HL-60/S4 (cell line): ENCODE measurements at regions not wholly inside any gene's neighbourhood (a gene's known extent, or its start where the extent isn't known, plus 50 kb on each side); places are given as distances from the start of the nearest gene placed in this dataset.
"Not testable (repeated sequence)": the region's sequence is repeated elsewhere in the genome, so short reads cannot be mapped to it uniquely, and the experiment has no call there.

Source experiments
- in situ Hi-C: fragments of 300-500 bp; cut with MboI; formaldehyde crosslinking; loops from 2 replicates; pipeline ENCODE4 v1.14.3; 2022; ENCODE audit warnings: low sequenced_read_pairs

DNA sequence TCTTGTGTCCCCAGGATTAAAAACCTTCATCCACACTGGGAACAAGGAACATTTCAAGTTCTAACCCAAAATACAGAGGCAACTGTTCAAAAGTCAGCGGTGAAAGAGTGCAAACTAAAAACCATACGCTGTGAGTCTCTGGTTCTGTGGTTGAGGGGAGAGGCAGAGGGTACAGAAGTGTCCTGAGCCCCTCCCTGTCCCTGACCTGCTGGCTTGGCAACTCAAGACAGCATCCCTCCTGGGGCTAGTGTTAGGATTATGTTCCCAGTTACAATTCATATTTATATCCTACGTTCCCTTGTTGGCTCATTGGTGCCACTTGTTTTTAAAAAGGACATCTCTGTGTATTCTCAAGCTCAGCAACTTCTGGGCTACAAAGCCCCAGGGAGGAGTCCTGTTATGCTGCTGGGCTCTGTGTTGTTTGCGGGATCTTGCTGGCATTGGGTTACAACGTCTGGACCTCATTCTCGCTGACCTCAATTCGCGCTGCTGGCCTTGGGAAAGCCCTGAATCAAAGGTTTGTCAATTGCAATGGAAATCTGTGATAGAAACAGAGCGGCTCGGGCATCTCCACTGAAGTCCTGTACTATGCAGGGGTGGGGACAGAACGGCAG, 420.8 kb downstream of the FUT8 start:
- in situ Hi-C loops = no loop called here

DNA sequence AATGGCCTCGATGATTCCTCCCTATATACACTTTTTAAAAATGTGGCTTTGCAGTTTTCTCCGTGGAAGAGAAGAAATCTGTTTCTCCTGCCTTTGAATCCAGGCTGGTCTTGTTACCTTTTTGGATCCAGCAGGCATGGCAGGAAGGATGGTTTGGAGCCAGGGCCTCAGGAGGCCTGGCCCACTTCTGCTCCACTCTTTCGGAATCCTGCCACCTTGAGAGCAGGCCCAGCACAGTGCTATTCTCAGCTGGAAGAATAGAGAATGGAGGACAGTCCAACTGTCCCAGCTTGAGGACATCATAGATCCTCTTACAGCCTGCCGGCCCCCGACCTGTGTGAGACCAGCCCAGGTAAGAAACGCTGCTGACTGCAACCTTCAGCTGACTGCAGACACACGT, 421.5 kb downstream of the FUT8 start:
- in situ Hi-C loops = no loop called here

DNA sequence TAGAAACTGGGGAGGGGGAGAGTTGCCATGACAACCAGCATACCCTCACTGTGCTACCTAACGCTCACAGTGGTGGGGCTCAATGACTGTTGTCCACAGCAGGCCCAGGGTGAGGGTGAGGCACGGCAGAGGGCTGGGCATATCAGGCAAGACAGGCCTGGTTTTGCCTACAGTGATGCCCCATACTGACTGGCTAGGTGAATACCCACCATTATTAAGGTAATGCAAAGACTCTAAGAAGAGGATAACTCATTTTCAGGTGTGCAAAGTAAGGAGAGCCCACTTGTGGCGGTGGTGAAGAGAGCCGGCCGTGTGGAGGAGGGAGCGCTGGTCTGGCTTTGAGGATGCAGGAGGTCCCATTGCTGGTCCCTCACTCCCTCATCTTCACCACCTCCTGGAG, 422.3 kb downstream of the FUT8 start:
- in situ Hi-C loops = no loop called here

DNA sequence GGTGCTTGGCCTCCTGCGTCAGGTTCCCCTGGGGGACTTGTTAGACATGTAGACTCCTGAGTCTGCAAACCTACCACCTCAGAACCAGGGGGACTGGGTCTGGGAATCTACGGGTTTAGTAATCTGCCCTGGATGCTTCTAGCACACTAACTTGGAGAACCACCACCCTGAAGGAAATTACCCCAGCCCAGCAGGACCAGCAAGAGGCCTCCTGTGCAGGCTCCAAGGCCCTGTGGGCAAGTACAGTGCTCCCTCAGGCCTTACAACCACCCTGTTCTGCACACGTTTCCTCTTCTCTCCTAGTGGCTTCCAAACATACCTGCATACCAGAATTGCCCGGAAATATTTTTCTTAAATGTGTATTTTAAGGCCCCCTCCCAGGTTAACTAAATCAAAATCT, 423.0 kb downstream of the FUT8 start:
- in situ Hi-C loops = no loop called here

DNA sequence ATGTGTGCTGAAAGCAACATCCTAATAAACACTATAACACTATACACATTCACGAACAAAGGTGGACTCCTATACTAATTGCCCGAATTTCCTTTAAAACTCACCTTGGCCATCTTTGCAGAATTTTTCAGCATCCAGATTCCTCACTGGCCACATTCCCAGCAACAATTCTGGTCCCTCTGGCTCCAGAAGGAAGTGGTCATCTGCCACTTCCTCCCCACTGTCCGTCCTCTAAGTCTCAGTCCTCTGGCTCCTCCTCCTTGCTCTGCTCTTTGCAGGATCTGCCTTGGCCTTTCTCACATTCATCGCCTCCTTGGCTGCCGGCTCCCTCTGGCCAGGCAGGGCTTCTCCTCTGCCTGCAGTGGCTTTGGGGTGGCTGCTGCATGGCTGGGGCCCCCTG, 426.0 kb downstream of the FUT8 start:
- in situ Hi-C loops = no loop called here

DNA sequence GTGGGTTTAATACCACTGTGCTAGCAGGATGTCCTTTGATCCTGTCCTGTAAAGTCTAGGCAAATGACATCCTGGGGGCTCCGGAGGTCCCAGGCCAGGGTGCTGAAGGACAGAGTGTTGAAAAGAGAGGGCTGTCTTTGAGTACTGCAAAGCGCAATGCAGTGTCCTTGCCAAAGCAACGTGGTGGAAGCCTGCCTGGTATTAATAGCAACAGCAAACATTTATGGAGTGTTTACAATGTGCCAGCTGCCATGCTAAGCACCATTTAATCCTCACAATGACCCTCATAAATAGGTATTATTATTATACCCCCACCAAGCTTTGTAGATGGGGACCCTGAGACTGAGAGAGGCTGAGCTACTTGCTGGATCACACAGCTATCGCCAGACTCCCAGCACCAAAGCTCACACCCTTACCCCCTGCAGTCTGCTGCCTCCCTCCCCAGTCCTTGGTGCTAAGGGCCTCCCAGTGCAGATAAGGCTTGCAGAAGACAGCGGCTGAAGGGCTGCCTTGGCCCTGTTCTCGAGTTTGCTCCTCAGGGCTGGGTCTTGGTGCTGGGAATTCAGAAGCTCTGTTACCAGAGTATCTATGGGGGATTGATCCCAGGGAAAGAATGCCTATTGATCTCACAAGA, 427.7 kb downstream of the FUT8 start:
- in situ Hi-C loops = no loop called here

DNA sequence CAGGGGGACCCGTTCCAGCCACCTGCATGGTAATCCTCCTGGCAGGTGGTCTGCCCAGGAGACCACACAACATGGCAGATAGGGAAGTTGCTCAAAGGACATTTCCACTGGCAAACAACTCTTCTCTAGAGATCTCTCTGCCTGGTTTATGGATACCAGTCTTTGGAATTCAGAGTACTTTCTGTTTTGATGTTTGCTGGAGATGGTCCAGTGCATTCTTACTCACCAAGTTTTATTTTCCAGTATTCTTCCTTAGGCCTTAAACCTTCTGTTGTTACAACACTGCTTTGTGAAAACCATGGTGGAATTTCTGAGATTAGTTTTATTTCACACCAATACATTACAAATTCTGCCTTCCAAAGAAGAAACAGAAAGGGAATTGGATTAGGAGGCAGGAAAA, 428.3 kb downstream of the FUT8 start:
- in situ Hi-C loops = no loop called here

DNA sequence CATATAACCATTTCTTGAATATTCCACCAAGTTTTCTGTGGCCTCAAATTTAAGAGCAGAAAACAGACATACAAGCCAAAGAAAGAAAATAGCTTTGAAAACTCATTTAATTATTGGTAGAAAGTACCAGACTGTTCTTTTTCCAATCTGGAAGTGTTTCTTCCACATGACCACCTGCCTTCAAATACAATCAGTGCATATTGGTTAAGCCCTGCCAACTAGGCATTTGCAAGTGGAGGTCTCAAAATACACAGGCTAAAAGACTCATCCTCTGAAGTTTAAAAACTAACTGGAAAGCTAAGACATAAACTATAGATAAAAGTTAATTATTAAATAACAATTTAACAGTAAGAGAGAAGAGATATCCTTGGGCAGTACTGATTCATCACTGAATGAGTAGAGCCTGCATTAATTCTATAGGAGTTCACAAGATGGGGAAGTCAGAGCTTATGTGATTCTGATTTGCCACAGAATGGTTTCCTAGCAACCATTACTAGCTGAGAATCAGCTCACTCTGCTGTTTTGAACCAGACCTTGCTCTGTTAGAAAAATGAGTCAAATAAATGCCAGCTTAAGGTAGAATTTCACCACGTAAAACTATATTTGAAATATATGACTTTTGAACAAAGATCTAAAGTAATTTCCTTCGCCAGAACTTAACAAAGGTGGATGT, 433.8 kb downstream of the FUT8 start:
- in situ Hi-C loops = no loop called here

DNA sequence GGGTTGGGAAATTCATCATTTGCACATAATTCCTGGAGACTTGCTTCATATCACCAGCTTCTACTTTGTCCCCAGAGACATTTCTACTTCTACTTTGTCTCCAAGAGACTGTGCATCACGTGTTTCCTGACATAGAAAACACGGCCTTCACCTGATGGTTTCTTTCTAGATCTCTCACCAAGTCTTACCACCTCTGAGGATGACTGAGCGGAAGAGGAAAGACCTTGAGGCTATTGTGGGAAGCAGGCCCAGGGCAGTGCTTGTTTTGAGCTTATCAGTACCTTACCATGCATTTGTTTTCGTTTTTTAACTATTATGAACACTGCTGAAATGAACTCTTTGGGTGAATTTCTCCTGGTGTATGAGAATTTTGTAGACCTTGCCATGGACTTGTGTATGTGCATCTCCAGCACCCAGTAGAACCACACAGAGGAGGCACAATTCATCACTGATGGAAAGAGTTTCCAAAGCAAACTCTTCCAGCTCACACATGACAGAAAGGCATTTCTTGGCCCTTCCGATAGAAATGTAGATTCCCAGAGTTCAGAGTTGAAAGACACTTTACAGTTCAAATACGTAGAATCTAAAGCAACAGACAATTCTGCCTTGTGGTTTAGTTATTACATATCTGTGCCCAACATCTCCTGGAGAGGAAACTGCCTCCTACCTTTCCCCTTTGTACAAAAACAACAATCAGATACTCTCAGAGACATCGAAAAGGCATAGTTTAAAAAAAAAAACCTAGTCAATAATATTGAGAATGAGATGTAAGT, 434.7 kb downstream of the FUT8 start:
- in situ Hi-C loops = no loop called here

DNA sequence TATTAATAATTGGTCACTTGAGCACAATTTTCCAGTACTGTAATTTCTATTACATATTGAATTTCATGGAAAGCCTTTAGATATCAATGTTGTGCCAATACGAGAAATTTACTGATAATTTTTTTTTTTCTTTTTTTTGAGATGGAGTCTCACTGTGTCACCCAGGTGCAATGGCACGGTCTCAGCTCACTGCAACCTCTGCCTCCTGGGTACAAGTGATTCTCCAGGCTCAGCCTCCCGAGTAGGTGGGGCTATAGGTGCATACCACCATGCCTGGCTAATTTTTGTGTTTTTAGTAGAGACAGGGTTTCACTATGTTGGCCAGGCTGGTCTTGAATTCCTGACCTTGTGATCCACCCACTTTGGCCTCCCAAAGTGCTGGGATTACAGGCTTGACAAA, 435.4 kb downstream of the FUT8 start:
- in situ Hi-C loops = not testable (repeated sequence)

DNA sequence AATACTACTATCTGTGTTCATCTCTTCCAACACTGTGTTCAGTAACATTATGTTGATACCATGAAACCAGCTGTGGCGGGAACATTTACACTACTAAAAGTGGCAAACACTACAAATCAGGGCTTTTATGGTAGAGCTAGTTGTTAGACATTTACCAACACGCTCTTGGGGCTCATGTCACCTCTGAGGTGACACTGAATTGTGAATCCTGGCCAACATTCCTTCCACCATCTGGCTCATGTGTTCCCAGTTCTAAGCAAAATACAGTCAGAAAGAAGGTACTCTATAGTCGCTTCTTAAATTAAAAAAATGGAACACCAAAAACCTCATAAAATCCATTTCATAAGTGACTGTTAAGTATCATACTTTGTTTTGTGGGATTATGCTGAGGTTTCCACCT, 436.6 kb downstream of the FUT8 start:
- in situ Hi-C loops = no loop called here

DNA sequence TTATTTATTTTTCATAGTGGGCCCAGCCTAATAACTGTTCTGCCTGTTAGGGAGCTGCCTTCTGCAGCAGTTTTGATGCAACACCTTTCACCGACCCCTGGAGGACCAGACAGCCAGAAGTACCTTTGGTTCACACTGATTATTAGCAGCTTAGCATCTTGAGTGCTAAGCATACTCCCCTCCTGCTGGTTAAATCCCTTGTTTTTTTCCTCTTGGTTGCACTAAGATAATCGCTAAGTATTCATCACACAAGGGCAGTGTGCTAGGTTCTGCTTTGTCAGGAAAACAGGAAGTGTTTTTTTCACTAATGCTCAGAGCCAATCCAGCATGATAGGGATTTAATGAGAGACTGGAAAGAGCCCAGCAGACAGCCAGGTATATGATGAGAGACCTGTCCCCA, 437.0 kb downstream of the FUT8 start:
- in situ Hi-C loops = no loop called here

DNA sequence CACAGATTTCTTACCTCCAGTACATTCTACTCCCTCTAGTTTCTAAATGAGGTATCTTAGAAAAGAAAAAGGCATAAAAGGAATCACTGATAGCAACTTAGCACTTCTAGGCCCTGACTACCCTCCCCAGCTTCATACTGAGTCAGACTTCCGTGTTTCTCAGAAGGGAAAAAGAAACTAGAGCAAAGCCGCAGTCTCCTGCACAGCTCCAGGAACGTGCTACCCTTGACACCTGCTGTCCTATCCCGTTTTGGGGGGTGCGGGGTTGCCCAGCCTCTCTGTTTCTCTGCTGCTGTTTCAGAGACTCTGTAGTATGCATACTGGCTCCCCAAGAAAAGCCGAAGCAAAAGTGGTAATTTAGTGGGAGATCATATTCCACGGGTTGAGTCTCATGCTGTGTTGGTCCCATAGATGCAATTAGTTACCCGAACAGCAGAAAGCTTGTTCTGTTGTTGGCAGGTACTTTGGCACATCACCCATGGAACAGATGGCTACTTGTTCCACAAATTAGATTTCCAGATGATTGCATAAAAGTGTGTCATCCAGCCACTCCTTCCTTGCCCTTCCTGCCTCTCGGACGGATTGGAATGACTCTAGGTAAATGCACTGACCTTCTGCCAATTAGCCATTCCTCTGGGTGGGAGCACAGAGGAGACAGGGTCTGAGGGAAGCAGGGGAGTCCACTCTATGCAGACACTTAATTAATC, 438.1 kb downstream of the FUT8 start:
- in situ Hi-C loops = no loop called here

DNA sequence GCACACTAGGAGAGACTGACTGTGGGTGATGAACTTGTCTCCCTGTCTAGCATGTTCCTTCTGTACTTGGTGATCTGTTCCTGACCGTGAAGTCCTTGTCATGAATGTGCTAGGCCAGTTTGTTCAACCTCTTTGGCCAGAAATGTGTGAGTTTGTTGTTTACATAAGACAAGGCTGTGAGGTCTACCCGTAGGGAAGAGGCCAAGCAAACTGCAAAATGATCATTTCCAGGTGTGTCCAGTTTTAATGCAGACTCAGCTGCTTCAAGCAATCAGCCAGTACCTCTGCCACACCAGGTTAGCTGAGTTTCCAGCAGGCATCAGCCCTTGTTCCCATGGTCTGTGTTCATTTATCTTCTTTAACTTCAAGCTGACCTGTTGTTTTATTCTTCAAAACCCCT, 440.2 kb downstream of the FUT8 start:
- in situ Hi-C loops = no loop called here

DNA sequence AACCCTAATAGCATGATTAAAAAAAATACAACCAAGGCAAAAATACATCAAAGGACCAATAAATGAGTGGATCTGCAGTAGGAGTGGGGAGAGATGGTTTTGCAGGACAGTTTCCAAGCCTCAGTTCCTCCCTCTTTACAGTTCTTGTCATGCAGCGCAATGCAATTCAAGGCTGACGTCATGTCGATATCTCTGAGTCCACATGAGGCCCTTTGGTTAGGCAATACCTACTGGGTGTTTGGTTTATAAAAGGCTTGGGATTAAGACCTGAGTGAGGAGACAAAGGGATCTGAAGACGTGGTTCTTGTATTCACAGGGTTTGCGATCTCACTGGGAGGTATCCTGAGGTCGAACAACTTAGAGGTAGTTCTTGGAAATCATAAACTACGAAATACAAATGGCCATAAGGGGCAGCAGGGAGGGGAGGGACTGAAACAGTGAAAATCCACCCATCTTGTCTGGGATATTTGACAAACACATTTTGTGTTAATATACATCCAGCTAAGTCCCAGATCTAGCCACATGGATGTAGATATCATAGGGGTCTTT, 441.0 kb downstream of the FUT8 start:
- in situ Hi-C loops = no loop called here

DNA sequence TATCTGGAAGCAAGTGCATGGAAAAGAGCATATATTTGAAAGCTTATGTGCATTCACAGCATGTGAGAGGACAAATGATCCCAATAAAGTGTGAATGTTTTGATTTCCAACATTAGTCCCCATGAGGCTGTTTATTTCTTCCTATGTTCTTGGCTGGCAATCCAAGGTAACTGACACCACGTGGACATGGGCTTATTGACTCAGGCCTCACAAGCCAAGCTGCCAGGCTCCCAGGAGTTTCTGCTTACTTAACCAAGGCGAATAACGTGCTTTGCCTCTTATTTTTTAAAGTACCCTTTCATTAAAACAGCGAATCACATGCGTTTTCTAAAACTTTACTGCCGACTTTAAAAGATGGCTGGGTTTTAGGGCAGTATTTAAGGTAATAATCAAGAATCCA, 441.7 kb downstream of the FUT8 start:
- in situ Hi-C loops = no loop called here

DNA sequence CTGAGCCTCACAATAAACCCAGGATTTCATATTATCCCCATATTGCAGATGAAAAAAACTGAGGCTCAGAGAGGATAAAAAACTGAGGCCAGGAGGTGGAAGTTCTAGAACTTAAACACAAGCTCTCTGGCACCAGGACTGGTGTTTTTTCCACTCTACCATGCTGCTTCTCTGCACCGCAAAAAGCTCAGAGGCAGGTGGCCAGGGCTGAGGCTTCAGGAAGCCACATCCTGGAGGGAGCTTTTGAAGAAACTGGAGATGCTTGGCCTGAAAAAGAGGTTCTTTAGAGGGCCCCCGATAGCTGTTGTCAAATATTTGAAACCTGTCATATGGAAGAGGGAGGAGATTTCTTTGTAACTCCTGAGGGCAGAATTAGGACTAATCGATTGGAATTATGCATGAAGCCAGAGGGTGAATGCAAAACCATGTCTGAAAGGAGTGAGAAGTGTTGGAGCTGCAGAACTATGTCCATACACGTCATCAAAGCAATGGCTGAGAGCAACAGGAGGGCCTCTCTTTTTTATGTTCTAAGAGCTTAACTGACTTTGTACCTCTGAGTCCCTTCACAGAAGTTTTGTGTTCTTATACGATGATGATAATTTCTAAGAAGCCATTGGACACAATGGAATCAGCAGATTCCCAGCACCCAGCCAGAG, 448.6 kb downstream of the FUT8 start:
- in situ Hi-C loops = no loop called here

DNA sequence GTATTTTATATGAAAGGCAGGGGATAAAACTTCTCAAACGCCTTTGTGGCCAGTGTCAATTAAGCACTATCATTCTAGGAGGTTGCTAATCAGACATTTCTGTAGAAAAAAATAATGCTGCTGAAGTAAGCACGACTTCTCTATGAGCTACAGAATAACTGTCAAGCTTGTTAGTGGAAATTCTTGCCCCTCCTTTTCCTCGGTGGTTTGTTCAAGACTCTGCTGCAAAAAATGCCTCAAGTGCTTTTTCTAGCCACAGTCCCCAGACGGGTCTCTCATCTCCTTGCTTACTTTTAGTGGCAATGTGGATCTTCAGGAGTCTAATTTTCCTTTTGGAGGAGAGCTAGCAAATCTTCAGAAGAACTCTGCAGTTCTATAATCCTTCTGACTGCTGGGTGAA, 452.0 kb downstream of the FUT8 start:
- in situ Hi-C loops = no loop called here

DNA sequence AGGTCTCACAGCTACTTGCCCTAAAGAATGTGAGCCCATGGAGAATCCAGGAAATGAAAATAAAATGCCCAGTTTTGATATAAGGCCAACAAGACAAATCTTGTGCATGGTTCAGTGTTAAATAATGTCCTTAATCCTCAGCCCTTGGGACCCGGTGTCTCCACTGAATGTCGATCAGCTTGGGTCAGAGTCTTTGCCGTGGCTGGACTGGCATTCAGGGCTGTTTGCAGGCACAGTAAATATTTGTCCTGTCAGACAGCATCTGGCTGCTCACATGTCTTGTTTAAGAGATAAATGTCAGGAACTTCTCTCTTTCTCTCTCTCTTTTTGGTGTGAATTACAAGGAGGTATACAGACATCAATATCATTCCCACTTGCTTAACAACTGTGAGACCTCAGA, 452.5 kb downstream of the FUT8 start:
- in situ Hi-C loops = no loop called here

DNA sequence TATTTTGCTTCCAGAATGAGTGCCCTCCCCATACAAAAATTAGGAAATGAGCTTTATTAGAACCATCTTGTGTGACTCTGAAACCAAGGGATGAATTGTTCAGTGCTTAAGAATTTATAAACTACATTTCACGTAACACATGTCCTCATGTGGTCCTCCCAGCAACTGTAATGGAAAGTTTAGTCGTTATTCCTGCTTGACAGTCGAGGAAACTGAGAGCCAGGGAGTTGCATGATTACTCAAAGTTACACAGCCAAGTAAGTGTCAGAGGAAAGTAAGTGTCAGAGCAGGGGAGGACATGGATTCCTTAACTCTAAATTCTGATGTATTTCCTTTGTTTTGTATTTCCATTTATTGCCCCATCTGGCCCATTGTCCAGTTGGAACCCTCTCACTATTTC, 453.9 kb downstream of the FUT8 start:
- in situ Hi-C loops = no loop called here
